Loucy (cell line): ENCODE measurements at regions not wholly inside any gene's neighbourhood (a gene's known extent, or its start where the extent isn't known, plus 50 kb on each side); places are given as distances from the start of the nearest gene placed in this dataset.

Experiments
- CTCF ChIP-seq: fragments of 200-600 bp; sonication (generic); conservative IDR thresholded peaks from 2 replicates; pipeline ENCODE4 v1.5.1; 2014; ENCODE audit warnings: mild to moderate bottlenecking, antibody characterized with exemption, low read length
- EZH2phosphoT487 ChIP-seq: fragments of 200-600 bp; IDR thresholded peaks from 2 replicates; pipeline ENCODE4 v1.6.1; 2018; ENCODE audit warnings: antibody characterized with exemption, mild to moderate bottlenecking, moderate library complexity, borderline replicate concordance

GRCh38 chr14:87005280-87005679, 987.7 kb downstream of the GALC start:
- TF ChIP-seq EZH2phosphoT487, result no peak
- TF ChIP-seq CTCF, result no peak
